ENCODE measurements at regions not wholly inside any gene's neighbourhood (a gene's known extent, or its start where the extent isn't known, plus 50 kb on each side); places are given as distances from the start of the nearest gene placed in this dataset.
"Not testable (repeated sequence)": the region's sequence is repeated elsewhere in the genome, so short reads cannot be mapped to it uniquely, and the experiment has no call there.

DNA sequence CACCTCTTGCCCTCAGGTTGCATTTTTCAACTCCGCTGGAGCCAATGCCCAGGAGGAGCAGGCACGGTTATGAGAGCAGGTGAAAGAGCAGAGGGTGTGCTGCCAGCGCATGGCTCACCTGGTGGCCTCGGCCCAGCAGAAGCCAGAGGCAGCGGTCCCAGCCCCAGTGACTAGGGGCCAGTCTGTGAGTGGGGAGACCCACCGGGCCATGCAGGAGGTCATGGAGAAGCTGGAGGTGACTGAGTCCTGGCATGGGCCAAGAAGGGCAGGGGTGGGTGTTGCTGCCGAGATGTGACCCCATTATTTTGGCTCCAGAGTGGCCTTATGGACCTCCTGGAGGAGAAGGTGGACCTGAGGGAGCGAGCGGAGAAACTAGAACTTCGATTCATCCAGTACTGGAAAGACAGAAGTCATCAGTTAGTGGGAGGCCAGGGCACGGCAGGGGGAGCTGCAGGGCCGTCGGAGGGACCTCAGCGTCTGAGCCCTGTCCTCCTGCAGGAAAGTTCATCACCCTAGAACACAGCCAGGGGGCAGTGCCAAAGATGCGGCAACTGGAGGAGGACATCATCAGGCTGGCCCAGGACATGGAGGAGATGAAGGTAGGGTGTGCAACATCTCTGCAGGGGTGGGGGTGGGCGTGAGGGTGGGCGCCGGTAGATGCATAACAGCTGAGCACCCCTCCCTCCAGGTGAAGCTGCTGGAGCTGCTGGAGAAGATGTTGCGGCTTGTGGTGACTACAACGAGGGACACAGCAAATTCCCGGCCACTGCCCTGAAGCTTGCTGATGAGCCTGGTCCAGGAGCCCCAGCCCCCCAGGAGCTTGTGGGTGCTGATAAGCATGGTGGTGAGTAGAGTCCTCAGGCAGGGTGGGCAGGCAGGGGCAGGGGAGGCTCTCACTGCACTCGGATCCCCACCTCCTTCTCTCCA is 58.9 kb upstream of the LYSMD4 start:
- H3K4me1 ChIP-seq (ENCODE audit: control insufficient read depth, insufficient read depth, low read length); H3K36me3 ChIP-seq (ENCODE audit: control insufficient read depth, insufficient read depth, low read length); DNase-seq; H3K9me3 ChIP-seq (replicated peaks; ENCODE audit: control insufficient read depth, low read depth, low read length); H3K27ac ChIP-seq (ENCODE audit: low read length); H3K4me3 ChIP-seq (ENCODE audit: low read length); H3K27me3 ChIP-seq (ENCODE audit: control insufficient read depth, insufficient read depth, low read length): not testable (repeated sequence)
- WGBS (ENCODE audit: insufficient coverage) = 88% methylated on average over 11 of the region's 22 CpGs

DNA sequence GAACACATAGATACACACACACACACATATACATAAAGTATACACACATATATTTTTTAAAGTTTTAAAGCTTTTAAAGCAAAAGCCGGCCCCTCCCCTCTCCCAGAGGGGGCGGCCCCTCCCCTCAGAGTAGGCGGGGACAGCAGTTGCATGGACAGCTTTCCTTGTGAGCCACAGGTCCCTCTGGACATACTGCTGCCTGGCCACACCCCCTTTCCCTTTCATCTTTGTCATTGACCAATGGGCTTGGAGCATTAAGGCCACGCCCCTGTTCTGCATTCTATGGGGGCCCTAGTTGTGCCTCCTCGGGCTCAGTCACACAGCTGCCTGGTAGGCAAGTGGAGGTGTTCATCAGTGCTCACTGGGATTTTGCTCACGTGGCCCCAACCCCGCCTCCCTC is 57.5 kb upstream of the LYSMD4 start:
- H3K9me3 ChIP-seq (replicated peaks; ENCODE audit: control insufficient read depth, low read depth, low read length); H3K27ac ChIP-seq (ENCODE audit: low read length); H3K4me3 ChIP-seq (ENCODE audit: low read length); H3K4me1 ChIP-seq (ENCODE audit: control insufficient read depth, insufficient read depth, low read length); H3K27me3 ChIP-seq (ENCODE audit: control insufficient read depth, insufficient read depth, low read length); H3K36me3 ChIP-seq (ENCODE audit: control insufficient read depth, insufficient read depth, low read length); DNase-seq: not testable (repeated sequence)
- 83% methylated on average over 5 of the region's 7 CpGs for WGBS (ENCODE audit: insufficient coverage)

DNA sequence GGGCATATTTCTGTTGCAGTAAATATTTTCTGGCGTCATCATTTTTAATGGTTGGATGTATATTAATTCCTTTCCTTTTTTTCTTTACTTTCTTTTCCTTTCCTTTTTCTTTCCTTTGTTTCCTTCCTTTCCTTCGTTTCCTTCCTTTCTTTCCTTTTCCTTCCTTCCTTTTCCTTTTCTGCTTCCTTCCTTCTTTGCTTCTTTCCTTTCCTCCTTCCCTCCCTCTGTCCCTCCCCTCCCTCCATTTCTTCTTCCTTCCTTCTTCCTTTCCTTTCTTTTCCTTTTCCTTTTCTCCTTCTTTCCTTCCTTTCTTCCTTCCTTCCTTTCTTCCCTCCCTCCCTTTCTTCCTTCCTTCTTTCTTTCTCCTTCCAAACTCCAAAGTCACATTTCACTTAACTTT is 54.9 kb upstream of the LYSMD4 start:
- no peaks in the 10 kb centered on the region for H3K4me1 ChIP-seq (ENCODE audit: control insufficient read depth, insufficient read depth, low read length)
- H3K27me3 ChIP-seq (ENCODE audit: control insufficient read depth, insufficient read depth, low read length) = no peaks in the 10 kb centered on the region
- DNase-seq = no peak
- no peak overlapping the region for H3K4me3 ChIP-seq (ENCODE audit: low read length)
- WGBS (ENCODE audit: insufficient coverage) = 58% methylated on average over 1 of the region's 2 CpGs
- H3K9me3 ChIP-seq (replicated peaks; ENCODE audit: control insufficient read depth, low read depth, low read length) = no peaks in the 10 kb centered on the region
- H3K36me3 ChIP-seq (ENCODE audit: control insufficient read depth, insufficient read depth, low read length) = no peaks in the 10 kb centered on the region
- H3K27ac ChIP-seq (ENCODE audit: low read length) = no peak overlapping the region

DNA sequence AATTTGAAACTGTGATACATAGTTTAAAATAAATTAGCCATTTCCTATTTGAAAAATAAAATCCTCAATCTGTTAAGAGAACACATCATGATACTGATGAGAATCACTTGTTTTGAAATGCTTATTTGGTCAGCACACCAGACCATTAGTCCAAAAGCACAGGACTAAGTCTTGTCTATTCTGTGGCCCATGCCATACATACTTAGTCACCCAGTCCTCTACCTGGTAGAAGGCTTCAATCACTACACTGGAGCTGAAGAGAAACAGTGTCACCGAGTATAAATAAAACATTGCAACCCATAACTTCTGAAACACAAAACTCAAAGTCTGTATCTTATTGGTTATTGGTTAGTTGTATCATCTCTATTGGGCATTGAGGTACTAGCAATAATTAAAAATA is 51.6 kb upstream of the LYSMD4 start:
- H3K4me1 ChIP-seq (ENCODE audit: control insufficient read depth, insufficient read depth, low read length); H3K27me3 ChIP-seq (ENCODE audit: control insufficient read depth, insufficient read depth, low read length); H3K9me3 ChIP-seq (replicated peaks; ENCODE audit: control insufficient read depth, low read depth, low read length); DNase-seq; H3K36me3 ChIP-seq (ENCODE audit: control insufficient read depth, insufficient read depth, low read length); H3K27ac ChIP-seq (ENCODE audit: low read length); H3K4me3 ChIP-seq (ENCODE audit: low read length): not testable (repeated sequence)
- WGBS (ENCODE audit: insufficient coverage) = no CpG with 5 or more reads among the region's 1 CpG

DNA sequence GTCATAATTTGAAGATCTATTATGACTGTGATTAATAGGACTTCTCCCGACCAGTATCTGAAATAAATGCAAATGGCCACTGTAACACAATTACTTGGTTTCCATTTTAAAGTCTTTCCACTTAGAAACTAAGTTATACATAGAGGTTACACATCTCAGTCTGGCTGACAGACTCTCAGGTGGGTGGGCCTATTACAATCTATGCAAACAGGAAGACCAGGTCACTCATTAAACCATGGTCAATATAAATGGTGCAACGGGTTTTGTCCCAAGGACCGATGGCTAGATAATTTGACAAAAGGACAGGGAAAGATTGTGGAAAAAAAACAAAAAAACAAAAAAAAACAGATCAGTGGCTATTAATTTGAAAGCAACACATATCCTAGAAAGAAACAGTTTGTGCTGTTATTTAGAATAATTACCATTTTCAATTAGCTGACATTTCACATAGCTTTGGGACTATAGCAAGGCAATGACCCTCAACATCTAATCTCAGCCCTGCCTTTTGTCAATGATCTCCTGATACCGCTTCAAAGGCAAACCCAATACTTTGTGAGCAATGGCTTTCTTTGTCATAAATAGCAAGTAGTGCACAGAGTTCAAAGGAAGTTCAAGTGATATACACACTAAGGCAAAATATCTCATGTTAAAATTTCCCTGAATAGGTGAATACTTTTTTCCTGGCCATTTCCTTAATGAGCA is 50.8 kb upstream of the LYSMD4 start:
- not testable (repeated sequence) for H3K4me3 ChIP-seq (ENCODE audit: low read length); DNase-seq; H3K27ac ChIP-seq (ENCODE audit: low read length); H3K36me3 ChIP-seq (ENCODE audit: control insufficient read depth, insufficient read depth, low read length); H3K27me3 ChIP-seq (ENCODE audit: control insufficient read depth, insufficient read depth, low read length); H3K4me1 ChIP-seq (ENCODE audit: control insufficient read depth, insufficient read depth, low read length); H3K9me3 ChIP-seq (replicated peaks; ENCODE audit: control insufficient read depth, low read depth, low read length)
- no CpG with 5 or more reads among the region's 4 CpGs for WGBS (ENCODE audit: insufficient coverage)
